Prostate gland (tissue), 2 donors: ENCODE measurements at regions not wholly inside any gene's neighbourhood (a gene's known extent, or its start where the extent isn't known, plus 50 kb on each side); places are given as distances from the start of the nearest gene placed in this dataset.

Experiments
- DNase-seq: peaks from one replicate; pipeline ENCODE4 v3.0.0-alpha.2; 2019; ENCODE audit warnings: low spot score
- H3K27ac ChIP-seq, 2 donors: fragments of 200-600 bp; sonication (generic); 2 replicates each; pipeline ENCODE4 v1.5.1; 2017 to 2019
- H3K27me3 ChIP-seq: fragments of 200-600 bp; sonication (generic); replicated peaks from 2 replicates; pipeline ENCODE4 v1.5.1; 2019; ENCODE audit not compliant: insufficient read depth
- H3K36me3 ChIP-seq, 2 donors: fragments of 200-600 bp; sonication (generic); 1 replicate in 1 of 2; 2 replicates in 1 of 2; pipeline versions ENCODE4 v1.5.1 to v1.8.1; 2017 to 2019
- H3K4me1 ChIP-seq: fragments of 200-600 bp; sonication (generic); replicated peaks from 2 replicates; pipeline ENCODE4 v1.5.1; 2019
- H3K4me3 ChIP-seq, 2 donors: fragments of 200-600 bp; sonication (generic); 2 replicates each; pipeline ENCODE4 v1.5.1; 2017 to 2019
- H3K9me3 ChIP-seq: fragments of 200-600 bp; sonication (generic); 2 replicates; pipeline ENCODE4 v1.5.1; 2017
- POLR2A ChIP-seq: fragments of 450-650 bp; IDR thresholded peaks from one replicate; pipeline ENCODE4 v1.6.1; 2016; ENCODE audit warnings: antibody characterized with exemption, mild to moderate bottlenecking
- POLR2AphosphoS5 ChIP-seq: sonication (generic); formaldehyde crosslinking; IDR thresholded peaks from one replicate; pipeline ENCODE4 v1.6.1; 2017; ENCODE audit warnings: antibody characterized with exemption
- WGBS: methylation state at CpG from one replicate; pipeline ENCODE4 v1.1.5; 2018; 5-methylcytosine and 5-hydroxymethylcytosine counted together
- intact Hi-C: fragments of 100-400 bp; cut with DNase I; formaldehyde crosslinking; loops from one replicate; pipeline ENCODE4 v1.14.2; 2022
- TF ChIP-seq, protein P1 (sequence below), 4 experiments: fragments of 200-600 bp in 2 of 4; fragments of 450-650 bp in 2 of 4; sonication (generic) in 2 of 4; IDR thresholded peaks; 1 replicate in 3 of 4; 2 replicates in 1 of 4; pipeline ENCODE4 v1.5.1; 2016 to 2019; ENCODE audit warnings: antibody characterized with exemption in 4 of 4, mild to moderate bottlenecking in 2 of 4, moderate library complexity in 2 of 4

DNA sequence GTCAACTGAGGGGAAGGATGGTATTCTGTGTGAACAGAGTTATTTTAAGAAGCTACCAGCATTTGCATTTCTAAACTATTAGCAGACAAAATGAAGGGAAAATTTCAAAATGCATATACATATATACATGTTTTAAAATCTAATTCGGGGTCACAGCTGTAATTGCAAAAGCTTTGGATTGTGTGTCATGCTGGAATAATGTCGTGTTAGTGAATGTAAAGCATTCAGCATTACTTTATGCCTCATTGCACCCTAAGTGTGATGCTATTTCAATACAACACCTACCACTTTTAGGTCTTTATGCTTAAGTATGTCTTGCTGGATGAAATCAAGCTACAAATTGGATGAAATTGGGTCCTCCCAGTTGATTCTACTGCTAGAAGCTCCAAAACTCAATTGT, 687.6 kb upstream of the MEF2C start:
- H3K27me3 ChIP-seq, result no peaks in the 10 kb centered on the region
- TF ChIP-seq POLR2AphosphoS5, result no peak
- no peak for TF ChIP-seq POLR2A
- TF ChIP-seq, protein P1, sequence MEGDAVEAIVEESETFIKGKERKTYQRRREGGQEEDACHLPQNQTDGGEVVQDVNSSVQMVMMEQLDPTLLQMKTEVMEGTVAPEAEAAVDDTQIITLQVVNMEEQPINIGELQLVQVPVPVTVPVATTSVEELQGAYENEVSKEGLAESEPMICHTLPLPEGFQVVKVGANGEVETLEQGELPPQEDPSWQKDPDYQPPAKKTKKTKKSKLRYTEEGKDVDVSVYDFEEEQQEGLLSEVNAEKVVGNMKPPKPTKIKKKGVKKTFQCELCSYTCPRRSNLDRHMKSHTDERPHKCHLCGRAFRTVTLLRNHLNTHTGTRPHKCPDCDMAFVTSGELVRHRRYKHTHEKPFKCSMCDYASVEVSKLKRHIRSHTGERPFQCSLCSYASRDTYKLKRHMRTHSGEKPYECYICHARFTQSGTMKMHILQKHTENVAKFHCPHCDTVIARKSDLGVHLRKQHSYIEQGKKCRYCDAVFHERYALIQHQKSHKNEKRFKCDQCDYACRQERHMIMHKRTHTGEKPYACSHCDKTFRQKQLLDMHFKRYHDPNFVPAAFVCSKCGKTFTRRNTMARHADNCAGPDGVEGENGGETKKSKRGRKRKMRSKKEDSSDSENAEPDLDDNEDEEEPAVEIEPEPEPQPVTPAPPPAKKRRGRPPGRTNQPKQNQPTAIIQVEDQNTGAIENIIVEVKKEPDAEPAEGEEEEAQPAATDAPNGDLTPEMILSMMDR (IDR thresholded peaks at IDR 0.05), result no peak
- no peaks in the 10 kb centered on the region for H3K4me1 ChIP-seq
- intact Hi-C loops, result no loop called here
- 87% methylated on average over 2 of the region's 2 CpGs for WGBS
- H3K4me3 ChIP-seq, result no peak overlapping the region
- H3K27ac ChIP-seq, result no peak overlapping the region
- DNase-seq, result no peak
- no peaks in the 10 kb centered on the region for H3K36me3 ChIP-seq
- no peaks in the 10 kb centered on the region for H3K9me3 ChIP-seq

DNA sequence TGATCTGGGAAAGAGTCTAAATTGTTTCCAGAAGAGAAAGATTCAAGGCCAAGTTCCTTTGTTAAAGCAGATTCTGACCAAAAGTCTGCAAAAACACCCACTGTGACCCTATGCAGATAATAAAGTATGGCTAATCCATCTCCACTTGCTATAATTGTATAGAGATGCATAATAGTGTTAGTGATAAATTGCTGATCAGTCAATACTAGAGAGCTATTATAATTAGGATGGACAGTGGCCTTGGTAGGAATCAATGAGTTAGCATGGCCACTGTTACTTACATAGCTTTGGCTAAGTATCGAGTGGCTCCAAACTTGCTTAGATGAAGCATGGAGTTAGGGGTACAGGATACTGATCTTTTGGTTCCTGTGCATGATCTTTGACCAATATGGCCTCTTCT, 683.4 kb upstream of the MEF2C start:
- no peaks in the 10 kb centered on the region for H3K4me1 ChIP-seq
- H3K27ac ChIP-seq, result no peak overlapping the region
- intact Hi-C loops, result no loop called here
- no peak for DNase-seq
- H3K9me3 ChIP-seq, result no peaks in the 10 kb centered on the region
- WGBS, result 92% methylated on average over 1 of the region's 1 CpG
- no peak overlapping the region for H3K4me3 ChIP-seq
- H3K27me3 ChIP-seq, result no peaks in the 10 kb centered on the region
- TF ChIP-seq POLR2AphosphoS5 (no peak), POLR2A (no peak)
- TF ChIP-seq, protein P1 (IDR thresholded peaks at IDR 0.05), result no peak
- no peaks in the 10 kb centered on the region for H3K36me3 ChIP-seq

DNA sequence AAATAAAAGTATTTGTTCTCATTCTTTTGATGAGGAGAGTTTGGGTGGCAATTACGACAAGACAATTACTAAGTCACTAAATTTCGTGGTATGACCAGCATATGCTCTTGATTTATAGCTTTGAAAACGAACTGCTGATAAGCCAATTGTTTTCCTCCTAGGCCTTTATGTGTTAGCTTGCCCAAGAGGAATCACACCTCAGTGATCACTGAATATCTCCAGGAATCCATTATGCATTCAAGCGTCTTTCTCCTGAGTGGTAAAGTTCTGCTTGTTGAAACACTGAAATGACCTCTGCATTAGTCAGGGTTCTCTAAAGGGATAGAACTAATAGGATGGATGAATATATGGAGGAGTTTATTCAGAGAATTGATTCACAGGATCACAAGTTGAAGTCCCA, 677.7 kb upstream of the MEF2C start:
- no peak for DNase-seq
- intact Hi-C loops, result no loop called here
- 61% methylated on average over 4 of the region's 4 CpGs for WGBS

DNA sequence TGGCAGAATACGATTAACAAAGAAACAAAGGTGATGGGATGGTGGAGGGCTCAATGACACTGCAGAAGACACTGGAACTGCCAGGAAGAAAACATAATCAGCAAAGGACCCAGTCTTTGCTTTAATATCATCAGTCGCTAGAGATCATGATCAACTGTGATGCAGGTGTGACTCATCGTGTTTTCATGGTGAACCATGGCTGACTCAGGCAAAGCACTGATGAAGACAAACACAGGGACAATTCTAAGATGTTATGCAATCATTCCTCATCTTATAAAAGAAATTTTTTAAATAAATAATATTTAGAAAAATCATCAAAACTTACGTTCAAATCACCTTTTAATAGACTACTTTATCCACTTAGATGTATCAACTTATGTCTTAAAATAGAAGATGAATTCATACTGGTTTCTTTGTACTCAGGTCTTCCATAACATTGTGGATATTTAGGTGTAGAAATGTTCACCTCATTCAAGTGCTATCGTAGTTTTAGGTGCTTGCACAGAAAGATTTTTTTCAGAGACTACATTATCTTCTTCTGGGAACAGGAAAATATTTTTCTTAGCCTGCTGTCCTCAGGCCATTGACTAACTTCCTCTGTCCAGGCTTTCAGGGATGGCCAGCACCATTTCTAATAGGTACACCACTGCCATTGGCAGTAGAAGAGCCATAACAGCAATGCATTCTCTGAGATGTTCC, 673.4 kb upstream of the MEF2C start:
- intact Hi-C loops, result no loop called here
- Histone ChIP-seq H3K27ac (no peak overlapping the region), H3K4me3 (no peak overlapping the region), H3K9me3 (no peaks in the 10 kb centered on the region), H3K27me3 (no peaks in the 10 kb centered on the region), H3K36me3 (no peaks in the 10 kb centered on the region), H3K4me1 (no peaks in the 10 kb centered on the region)
- TF ChIP-seq POLR2A (no peak), POLR2AphosphoS5 (no peak)
- TF ChIP-seq, protein P1 (IDR thresholded peaks at IDR 0.05), result no peak
- DNase-seq, result no peak
- 81% methylated on average over 5 of the region's 5 CpGs for WGBS

More for the DNA sequence above, 677.7 kb upstream of the MEF2C start:
- Histone ChIP-seq H3K36me3 (no peaks in the 10 kb centered on the region), H3K27ac (no peak overlapping the region), H3K4me3 (no peak overlapping the region), H3K9me3 (no peaks in the 10 kb centered on the region), H3K4me1 (no peaks in the 10 kb centered on the region), H3K27me3 (no peaks in the 10 kb centered on the region)
- TF ChIP-seq POLR2A (no peak), POLR2AphosphoS5 (no peak)
- TF ChIP-seq, protein P1 (IDR thresholded peaks at IDR 0.05), result no peak

DNA sequence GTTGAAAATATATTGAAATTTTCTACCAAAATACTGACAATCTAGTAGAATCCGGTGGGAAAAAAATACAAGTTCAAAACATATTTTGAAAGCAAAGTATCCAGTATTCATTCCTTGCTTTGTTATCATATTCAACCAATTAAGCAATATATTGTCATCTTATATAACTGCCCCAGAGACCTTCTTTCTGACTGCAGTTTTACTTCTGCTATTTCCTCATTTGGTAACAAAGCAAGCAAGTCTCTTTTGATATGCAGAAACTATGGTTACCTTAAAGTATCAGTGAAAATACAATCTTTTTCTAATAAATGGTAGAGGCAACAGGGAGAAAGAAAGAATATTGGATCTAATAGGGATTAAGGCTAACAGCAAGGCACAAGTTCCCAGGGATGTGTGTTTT, 663.7 kb upstream of the MEF2C start:
- Histone ChIP-seq H3K36me3 (no peaks in the 10 kb centered on the region), H3K27me3 (no peaks in the 10 kb centered on the region), H3K9me3 (no peaks in the 10 kb centered on the region), H3K27ac (no peak overlapping the region), H3K4me1 (no peaks in the 10 kb centered on the region), H3K4me3 (no peak overlapping the region)
- no peak for DNase-seq
- TF ChIP-seq, protein P1 (IDR thresholded peaks at IDR 0.05), result no peak
- TF ChIP-seq POLR2A, result no peak
- no peak for TF ChIP-seq POLR2AphosphoS5
- WGBS, result 96% methylated on average over 1 of the region's 1 CpG
- intact Hi-C loops, result no loop called here
